HepG2 (cell line): ENCODE measurements at regions not wholly inside any gene's neighbourhood (a gene's known extent, or its start where the extent isn't known, plus 50 kb on each side); places are given as distances from the start of the nearest gene placed in this dataset.
"Not testable (repeated sequence)": the region's sequence is repeated elsewhere in the genome, so short reads cannot be mapped to it uniquely, and the experiment has no call there.

Experiments used
- GABPB1 ChIP-seq: IDR thresholded peaks from 2 replicates; pipeline ENCODE4 v1.6.1; 2016; ENCODE audit warnings: mild to moderate bottlenecking, missing genetic modification reagents, moderate library complexity, missing compliant biosample characterization
- HNRNPLL ChIP-seq: fragments of 200-400 bp; formaldehyde crosslinking; IDR thresholded peaks from 2 replicates; pipeline ENCODE4 v1.6.1; 2017; ENCODE audit warnings: mild to moderate bottlenecking, low read depth, low read length; ENCODE audit not compliant: poor library complexity, severe bottlenecking
- RFX5 ChIP-seq: IDR thresholded peaks from 2 replicates; pipeline ENCODE4 v1.6.1; 2011; ENCODE audit warnings: low read depth, low read length, improper control_type of control experiment
- ZNF24 ChIP-seq: fragments of 450-650 bp; IDR thresholded peaks from 2 replicates; pipeline ENCODE4 v1.6.1; 2017; ENCODE audit warnings: antibody characterized with exemption, mild to moderate bottlenecking
- ZNF362 ChIP-seq: sonication (generic); formaldehyde crosslinking; IDR thresholded peaks from 2 replicates; pipeline ENCODE4 v1.4.0; 2020; ENCODE audit warnings: missing genetic modification reagents, mild to moderate bottlenecking, borderline replicate concordance
- TF ChIP-seq, protein P1 (sequence below): sonication (generic); formaldehyde crosslinking; IDR thresholded peaks from 2 replicates; pipeline ENCODE4 v1.5.0; 2020; ENCODE audit warnings: mild to moderate bottlenecking, missing genetic modification reagents, moderate library complexity
- TF ChIP-seq, protein P2 (sequence below): sonication (generic); formaldehyde crosslinking; IDR thresholded peaks from 2 replicates; pipeline ENCODE4 v1.4.0; 2020; ENCODE audit warnings: missing genetic modification reagents, borderline replicate concordance

DNA sequence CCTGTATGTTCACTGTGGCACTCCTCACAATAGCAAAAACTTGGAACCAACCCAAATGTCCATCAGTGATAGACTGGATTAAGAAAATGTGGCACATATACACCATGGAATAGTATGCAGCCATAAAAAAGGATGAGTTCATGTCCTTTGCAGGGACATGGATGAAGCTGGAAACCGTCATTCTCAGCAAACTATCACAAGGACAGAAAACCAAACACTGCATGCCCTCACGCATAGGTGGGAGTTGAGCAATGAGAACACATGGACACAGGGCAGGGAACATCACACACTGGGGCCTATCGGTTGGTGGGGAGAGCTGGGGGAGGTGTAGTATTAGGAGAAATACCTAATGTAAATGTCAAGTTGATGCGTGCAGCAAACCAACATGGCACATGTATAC is 275.7 kb upstream of the TLE3 start:
- TF ChIP-seq, protein P1, sequence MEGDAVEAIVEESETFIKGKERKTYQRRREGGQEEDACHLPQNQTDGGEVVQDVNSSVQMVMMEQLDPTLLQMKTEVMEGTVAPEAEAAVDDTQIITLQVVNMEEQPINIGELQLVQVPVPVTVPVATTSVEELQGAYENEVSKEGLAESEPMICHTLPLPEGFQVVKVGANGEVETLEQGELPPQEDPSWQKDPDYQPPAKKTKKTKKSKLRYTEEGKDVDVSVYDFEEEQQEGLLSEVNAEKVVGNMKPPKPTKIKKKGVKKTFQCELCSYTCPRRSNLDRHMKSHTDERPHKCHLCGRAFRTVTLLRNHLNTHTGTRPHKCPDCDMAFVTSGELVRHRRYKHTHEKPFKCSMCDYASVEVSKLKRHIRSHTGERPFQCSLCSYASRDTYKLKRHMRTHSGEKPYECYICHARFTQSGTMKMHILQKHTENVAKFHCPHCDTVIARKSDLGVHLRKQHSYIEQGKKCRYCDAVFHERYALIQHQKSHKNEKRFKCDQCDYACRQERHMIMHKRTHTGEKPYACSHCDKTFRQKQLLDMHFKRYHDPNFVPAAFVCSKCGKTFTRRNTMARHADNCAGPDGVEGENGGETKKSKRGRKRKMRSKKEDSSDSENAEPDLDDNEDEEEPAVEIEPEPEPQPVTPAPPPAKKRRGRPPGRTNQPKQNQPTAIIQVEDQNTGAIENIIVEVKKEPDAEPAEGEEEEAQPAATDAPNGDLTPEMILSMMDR (CRISPR knock-in tag): not testable (repeated sequence)
- not testable (repeated sequence) for TF ChIP-seq GABPB1 (CRISPR knock-in tag); HNRNPLL; ZNF24; ZNF362 (CRISPR knock-in tag); RFX5
- TF ChIP-seq, protein P2, sequence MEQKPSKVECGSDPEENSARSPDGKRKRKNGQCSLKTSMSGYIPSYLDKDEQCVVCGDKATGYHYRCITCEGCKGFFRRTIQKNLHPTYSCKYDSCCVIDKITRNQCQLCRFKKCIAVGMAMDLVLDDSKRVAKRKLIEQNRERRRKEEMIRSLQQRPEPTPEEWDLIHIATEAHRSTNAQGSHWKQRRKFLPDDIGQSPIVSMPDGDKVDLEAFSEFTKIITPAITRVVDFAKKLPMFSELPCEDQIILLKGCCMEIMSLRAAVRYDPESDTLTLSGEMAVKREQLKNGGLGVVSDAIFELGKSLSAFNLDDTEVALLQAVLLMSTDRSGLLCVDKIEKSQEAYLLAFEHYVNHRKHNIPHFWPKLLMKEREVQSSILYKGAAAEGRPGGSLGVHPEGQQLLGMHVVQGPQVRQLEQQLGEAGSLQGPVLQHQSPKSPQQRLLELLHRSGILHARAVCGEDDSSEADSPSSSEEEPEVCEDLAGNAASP (CRISPR knock-in tag): not testable (repeated sequence)
